NT2/D1 (cell line): ENCODE measurements at regions not wholly inside any gene's neighbourhood (a gene's known extent, or its start where the extent isn't known, plus 50 kb on each side); places are given as distances from the start of the nearest gene placed in this dataset.

Source experiments
- SUZ12 ChIP-seq: IDR thresholded peaks from 2 replicates; pipeline ENCODE4 v1.6.1; 2011; ENCODE audit not compliant: insufficient read length, insufficient read depth; ENCODE audit errors: extremely low read depth
- YY1 ChIP-seq: IDR thresholded peaks from 2 replicates; pipeline ENCODE4 v1.6.1; 2011; ENCODE audit not compliant: insufficient read length, insufficient read depth
- ZNF274 ChIP-seq: IDR thresholded peaks from 2 replicates; pipeline ENCODE4 v1.6.1; 2011; ENCODE audit warnings: mild to moderate bottlenecking, low read depth, low read length

GRCh38 chr3:22361521-22361920 lies 610.5 kb upstream of the ZNF385D start:
- no peak for TF ChIP-seq ZNF274
- TF ChIP-seq SUZ12 = no peak
- no peak for TF ChIP-seq YY1
